GM20000 (cell line): ENCODE measurements at regions not wholly inside any gene's neighbourhood (a gene's known extent, or its start where the extent isn't known, plus 50 kb on each side); places are given as distances from the start of the nearest gene placed in this dataset.

Experiments used
- DNase-seq: peaks from one replicate; pipeline ENCODE4 v3.0.0; 2012; ENCODE audit warnings: low spot score
- CTCF ChIP-seq: IDR thresholded peaks from 2 replicates; pipeline ENCODE4 v1.5.1; 2012; ENCODE audit warnings: mild to moderate bottlenecking, control low read depth; ENCODE audit errors: extremely low read depth, missing control alignments

- DNase-seq = no peak
- no peak for TF ChIP-seq CTCF
Measured at GRCh38 chr13:33637978-33638743, 179.8 kb upstream of the RFC3 start.

- no peak for DNase-seq
- no peak for TF ChIP-seq CTCF
Measured at GRCh38 chr13:33639158-33639557, 178.8 kb upstream of the RFC3 start.

GRCh38 chr13:33639626-33640080 lies 178.3 kb upstream of the RFC3 start:
- no peak for TF ChIP-seq CTCF
- peak; percentile 15 for DNase-seq

- no peak for TF ChIP-seq CTCF
- DNase-seq = no peak
Measured at GRCh38 chr13:33640832-33641231, 177.1 kb upstream of the RFC3 start.

DNA sequence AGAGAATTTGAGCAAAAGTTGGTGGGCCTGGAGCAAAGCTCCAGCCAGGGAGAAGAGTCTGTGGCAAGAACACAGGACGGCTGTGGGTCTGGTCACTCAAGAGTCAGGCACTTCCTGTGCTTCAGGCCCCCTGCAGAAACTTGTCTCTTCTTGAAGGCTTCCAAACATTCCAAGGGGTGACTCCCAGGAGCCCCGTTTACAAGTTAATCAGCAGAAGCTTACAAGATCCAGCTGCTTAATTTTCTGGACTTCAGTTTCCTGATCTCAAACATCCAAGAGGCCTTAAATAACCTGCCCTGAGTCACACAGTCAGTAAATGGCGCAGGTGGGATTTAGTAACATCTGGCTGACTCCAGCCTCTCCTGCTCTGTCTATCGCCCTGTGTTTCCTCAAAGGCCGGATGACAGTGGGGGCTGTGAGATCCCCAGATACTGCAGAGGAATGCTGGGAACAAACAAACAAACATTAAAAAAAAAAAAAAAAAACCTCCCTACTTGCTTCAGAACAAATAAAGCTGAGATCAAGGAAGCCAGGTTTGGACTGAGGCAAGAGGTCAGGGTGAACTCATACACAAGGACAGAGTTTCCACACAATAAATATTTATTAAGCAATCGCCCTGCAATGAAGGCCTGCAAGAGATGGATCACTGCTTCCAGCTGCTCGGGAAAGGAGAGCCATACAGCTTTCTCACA lies 175.4 kb upstream of the RFC3 start:
- no peak for TF ChIP-seq CTCF
- no peak for DNase-seq

- DNase-seq = no peak
- no peak for TF ChIP-seq CTCF
Measured at GRCh38 chr13:33644581-33645543, 173.1 kb upstream of the RFC3 start.
